ENCODE measurements at regions not wholly inside any gene's neighbourhood (a gene's known extent, or its start where the extent isn't known, plus 50 kb on each side); places are given as distances from the start of the nearest gene placed in this dataset.

GRCh38 chr20:58130581-58130980, 97.9 kb downstream of the ANKRD60 start:
- Histone ChIP-seq H4K91ac (replicated peaks; ENCODE audit: insufficient read length, low read length) (no peak overlapping the region), H4K8ac (ENCODE audit: extremely low read depth, insufficient read depth, low read length) (no peak overlapping the region), H3K4me3 (ENCODE audit: extremely low read depth in 1 of 4, insufficient read depth in 2 of 4, low read depth in 3 of 4, low read length in 4 of 4) (0 out of 8 replicates have a peak overlapping the region, but pooled peaks of 1 of the 4 experiments have one; percentile 1), H2AK5ac (ENCODE audit: low read depth, low read length) (no peak overlapping the region), H3K27me3 (replicated peaks in 1 of 4; ENCODE audit: control insufficient read depth in 3 of 4, extremely low read depth in 1 of 4, insufficient read depth in 3 of 4, low read length in 3 of 4) (no peaks in the 10 kb centered on the region; a peak in 1 of 7 replicates), H3K36me3 (ENCODE audit: control insufficient read depth in 2 of 4, insufficient read depth in 4 of 4, low read length in 3 of 4) (no peaks in the 10 kb centered on the region), H4K5ac (ENCODE audit: insufficient read length, low read depth, low read length) (no peak overlapping the region), H3K4ac (replicated peaks; ENCODE audit: insufficient read length, low read depth, low read length) (no peak overlapping the region), H2BK20ac (ENCODE audit: low read length) (0 out of 2 replicates have a peak overlapping the region, but pooled peaks have one; percentile 1), H3K4me2 (ENCODE audit: insufficient read depth in 1 of 2, low read depth in 2 of 2, low read length in 2 of 2) (peak overlapping the region in 1 of 2 experiments; percentile 35; a peak in 1 of 4 replicates), H3K9ac (replicated peaks in 1 of 4; ENCODE audit: extremely low read depth in 1 of 4, low read depth in 3 of 4, low read length in 3 of 4) (no peak overlapping the region), H3K79me2 (ENCODE audit: control insufficient read depth in 1 of 2, insufficient read depth in 2 of 2, low read length in 2 of 2) (no peaks in the 10 kb centered on the region), H3K18ac (ENCODE audit: extremely low read depth, low read length) (peak overlapping the region; percentile 48; the same call in 1 of the 2 replicates), H2BK15ac (ENCODE audit: low read length) (no peak overlapping the region), H2BK12ac (ENCODE audit: low read depth, low read length) (no peak overlapping the region), H3K56ac (replicated peaks; ENCODE audit: insufficient read length, low read depth, low read length) (no peak overlapping the region), H3K9me3 (ENCODE audit: insufficient read depth in 2 of 2, low read depth in 1 of 2, low read length in 1 of 2) (no peaks in the 10 kb centered on the region), H3K14ac (ENCODE audit: insufficient read length) (no peak overlapping the region), H2BK5ac (ENCODE audit: low read depth, low read length) (no peak overlapping the region), H3K27ac (ENCODE audit: low read depth, low read length) (no peak overlapping the region), H3K23me2 (ENCODE audit: low read depth, low read length) (no peaks in the 10 kb centered on the region), H3K79me1 (ENCODE audit: low read depth, low read length) (no peaks in the 10 kb centered on the region), H3K23ac (ENCODE audit: insufficient read length) (no peak overlapping the region), H3K4me1 (replicated peaks in 1 of 4; ENCODE audit: control insufficient read depth in 3 of 4, insufficient read depth in 4 of 4, low read length in 3 of 4) (peaks cover 6 to 9% (median 7%) of the 10 kb centered on the region in 4 experiments; a peak in 6 of 7 replicates), H2BK120ac (replicated peaks; ENCODE audit: low read depth, low read length) (no peak overlapping the region), H2AFZ (ENCODE audit: low read length) (no peak overlapping the region), H4K20me1 (replicated peaks in 1 of 2; ENCODE audit: control insufficient read depth in 1 of 2, insufficient read depth in 2 of 2, low read length in 2 of 2) (no peaks in the 10 kb centered on the region)
- FAIRE-seq = no peak
- DNase-seq (ENCODE audit: low read depth in 1 of 2, low spot score in 2 of 2) = no peak
- POLR2A ChIA-PET (ENCODE audit: partially characterized antibody) = interaction anchor here (0.8 kb wide), 1 partner anchor 17 kb away, joined by 3 read pairs; no protein-coding TSS in a partner anchor
- TF ChIP-seq RXRA (IDR thresholded peaks at IDR 0.05; ENCODE audit: insufficient read depth, low read depth, low read length) (no peak), RAD21 (IDR thresholded peaks at IDR 0.05 in 1 of 2, conservative IDR thresholded peaks at IDR 0.05 in 1 of 2; ENCODE audit: low read depth in 2 of 2, low read length in 2 of 2) (no peak), YY1 (IDR thresholded peaks at IDR 0.05; ENCODE audit: low read depth, low read length) (no peak), JUN (IDR thresholded peaks at IDR 0.05; ENCODE audit: low read depth, low read length) (no peak), KDM1A (IDR thresholded peaks at IDR 0.05; ENCODE audit: borderline replicate concordance, low read length) (peak; percentile 73; the same call in 1 of the 2 replicates), USF2 (IDR thresholded peaks at IDR 0.05; ENCODE audit: low read length) (no peak), SP1 (IDR thresholded peaks at IDR 0.05; ENCODE audit: low read depth, low read length) (no peak), CTCF (IDR thresholded peaks at IDR 0.05; ENCODE audit: control extremely low read depth in 1 of 3, insufficient read depth in 1 of 3, low read depth in 1 of 3, low read length in 3 of 3) (no peak)
- CTCF ChIA-PET (ENCODE audit: partially characterized antibody) = interaction anchor here (0.8 to 4.3 kb wide), 11 partner anchors 9 to 604 kb away, joined by 3 to 16 read pairs (median 5); no protein-coding TSS in a partner anchor
- 82% methylated on average over 14 of the region's 14 CpGs; no CpG with 5 or more reads in 1 of the 2 experiments for WGBS, 2 experiments (ENCODE audit: extremely low coverage in 1 of 2, insufficient coverage in 1 of 2, insufficient read length in 1 of 2, insufficient replicate concordance in 2 of 2, low coverage in 1 of 2, low lambda C conversion rate in 2 of 2, missing lambda C conversion rate in 1 of 2)

All from H1 (cell line).